Astrocyte (in vitro differentiated cells and primary cell): ENCODE measurements at regions not wholly inside any gene's neighbourhood (a gene's known extent, or its start where the extent isn't known, plus 50 kb on each side); places are given as distances from the start of the nearest gene placed in this dataset.

ENCODE experiments used
- DNase-seq: peaks from one replicate; pipeline ENCODE4 v3.0.0-alpha.2; 2010; ENCODE audit warnings: low read depth
- FAIRE-seq: peaks from 2 replicates; lab custom pipeline; 2011; peaks lifted over from hg19 to GRCh38; lab: Jason Lieb, UNC
- H2AFZ ChIP-seq: 2 replicates; pipeline ENCODE4 v1.6.0; 2012; ENCODE audit warnings: low read depth, low read length, inconsistent platforms
- H3K27ac ChIP-seq: 2 replicates; pipeline ENCODE4 v1.5.1; 2011; ENCODE audit warnings: low read depth, low read length, inconsistent platforms
- H3K27me3 ChIP-seq: 2 replicates; pipeline ENCODE4 v1.6.0; 2011; ENCODE audit warnings: low read length, inconsistent platforms; ENCODE audit not compliant: insufficient read depth
- H3K36me3 ChIP-seq: 2 replicates; pipeline ENCODE4 v1.5.1; 2011; ENCODE audit warnings: low read length, inconsistent platforms; ENCODE audit not compliant: insufficient read depth
- H3K4me1 ChIP-seq: 2 replicates; pipeline ENCODE4 v1.5.1; 2011; ENCODE audit warnings: low read length, inconsistent platforms; ENCODE audit not compliant: insufficient read depth
- H3K4me2 ChIP-seq: 2 replicates; pipeline ENCODE4 v1.6.0; 2012; ENCODE audit warnings: low read length, inconsistent platforms
- H3K4me3 ChIP-seq: 2 replicates; pipeline ENCODE4 v1.5.1; 2011; ENCODE audit warnings: low read depth, mild to moderate bottlenecking, low read length, inconsistent platforms; ENCODE audit not compliant: insufficient read depth
- H3K79me2 ChIP-seq: 2 replicates; pipeline ENCODE4 v1.6.0; 2012; ENCODE audit warnings: mild to moderate bottlenecking, low read length, inconsistent platforms; ENCODE audit not compliant: insufficient read depth
- H3K9ac ChIP-seq: 2 replicates; pipeline ENCODE4 v1.6.0; 2012; ENCODE audit warnings: mild to moderate bottlenecking, low read length, inconsistent platforms
- H3K9me3 ChIP-seq: 2 replicates; pipeline ENCODE4 v1.5.1; 2012; ENCODE audit warnings: low read depth, mild to moderate bottlenecking, low read length, inconsistent platforms; ENCODE audit not compliant: insufficient read depth
- H4K20me1 ChIP-seq: 2 replicates; pipeline ENCODE4 v1.6.0; 2012; ENCODE audit warnings: low read length, inconsistent platforms; ENCODE audit not compliant: insufficient read depth
- H3K27ac Mint-ChIP-seq: one replicate; pipeline ENCODE4 v1.8.0; 2021; ENCODE audit warnings: mild to moderate bottlenecking, mixed read lengths; ENCODE audit not compliant: unreplicated experiment
- H3K27me3 Mint-ChIP-seq: one replicate; pipeline ENCODE4 v1.8.0; 2021; ENCODE audit warnings: low read depth, mixed read lengths; ENCODE audit not compliant: unreplicated experiment
- H3K36me3 Mint-ChIP-seq: one replicate; pipeline ENCODE4 v1.8.0; 2021; ENCODE audit warnings: low read depth, mixed read lengths; ENCODE audit not compliant: unreplicated experiment
- H3K4me1 Mint-ChIP-seq: one replicate; pipeline ENCODE4 v1.8.0; 2021; ENCODE audit warnings: low read depth, mixed read lengths; ENCODE audit not compliant: unreplicated experiment
- H3K4me3 Mint-ChIP-seq: one replicate; pipeline ENCODE4 v1.8.0; 2021; ENCODE audit warnings: mild to moderate bottlenecking, moderate library complexity, mixed read lengths; ENCODE audit not compliant: unreplicated experiment
- H3K9me3 Mint-ChIP-seq: one replicate; pipeline ENCODE4 v1.8.0; 2021; ENCODE audit warnings: mild to moderate bottlenecking, mixed read lengths; ENCODE audit not compliant: unreplicated experiment
- CTCF ChIP-seq: IDR thresholded peaks from 2 replicates; pipeline ENCODE4 v1.5.1; 2011; ENCODE audit warnings: low read depth, mild to moderate bottlenecking, inconsistent platforms, low read length, moderate library complexity; ENCODE audit not compliant: insufficient read depth
- EZH2 ChIP-seq: IDR thresholded peaks from 2 replicates; pipeline ENCODE4 v1.6.1; 2012; ENCODE audit warnings: mild to moderate bottlenecking, low read length, inconsistent platforms; ENCODE audit not compliant: insufficient read depth

DNA sequence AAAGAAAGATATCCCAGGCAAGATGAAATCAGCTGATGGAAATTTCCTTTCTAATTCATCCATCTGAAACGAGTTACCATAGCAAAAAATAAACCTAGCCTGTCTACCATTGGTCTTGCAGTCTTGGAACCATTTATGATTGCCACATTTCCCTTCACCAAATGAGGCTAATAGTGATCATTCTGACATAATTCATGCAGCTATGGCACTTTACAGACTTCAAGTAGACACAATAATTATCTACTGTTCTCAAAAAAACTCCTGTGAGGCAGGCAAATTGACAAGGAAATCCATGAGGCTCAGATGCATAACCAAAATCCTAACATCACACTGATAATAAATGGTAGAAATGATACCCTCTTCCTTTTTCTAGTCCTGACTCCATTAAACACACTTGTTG lies 1669.7 kb upstream of the LRRTM1 start:
- FAIRE-seq = no peak
- H3K4me3 Mint-ChIP-seq = no peak overlapping the region
- no peaks in the 10 kb centered on the region for H3K27me3 ChIP-seq

GRCh38 chr2:81942876-81943275 lies 1638.3 kb upstream of the LRRTM1 start:
- H3K4me3 Mint-ChIP-seq = no peak overlapping the region

More for the DNA sequence above, 1669.7 kb upstream of the LRRTM1 start:
- Histone ChIP-seq H3K4me1 (no peaks in the 10 kb centered on the region), H3K36me3 (no peaks in the 10 kb centered on the region), H3K9ac (no peak overlapping the region), H3K4me3 (no peak overlapping the region), H2AFZ (no peak overlapping the region), H3K27ac (no peak overlapping the region), H3K4me2 (no peak overlapping the region), H3K79me2 (no peaks in the 10 kb centered on the region), H4K20me1 (no peaks in the 10 kb centered on the region), H3K9me3 (peaks cover 2% of the 10 kb centered on the region)
- no peak for TF ChIP-seq CTCF
- TF ChIP-seq EZH2 = no peak
- Mint-ChIP-seq H3K4me1 (no peaks in the 10 kb centered on the region), H3K27me3 (no peaks in the 10 kb centered on the region), H3K9me3 (no peaks in the 10 kb centered on the region), H3K27ac (no peak overlapping the region), H3K36me3 (no peaks in the 10 kb centered on the region)
- no peak for DNase-seq

More at GRCh38 chr2:81942876-81943275, 1638.3 kb upstream of the LRRTM1 start:
- Histone ChIP-seq H3K27ac (no peak overlapping the region), H4K20me1 (no peaks in the 10 kb centered on the region), H3K4me3 (no peak overlapping the region), H3K9ac (no peak overlapping the region), H3K4me2 (no peak overlapping the region), H3K36me3 (no peaks in the 10 kb centered on the region), H3K27me3 (no peaks in the 10 kb centered on the region), H2AFZ (no peak overlapping the region), H3K9me3 (no peaks in the 10 kb centered on the region), H3K4me1 (no peaks in the 10 kb centered on the region), H3K79me2 (no peaks in the 10 kb centered on the region)
- FAIRE-seq = no peak
- no peak for DNase-seq
- Mint-ChIP-seq H3K27me3 (no peaks in the 10 kb centered on the region), H3K36me3 (no peaks in the 10 kb centered on the region), H3K27ac (no peak overlapping the region), H3K4me1 (no peaks in the 10 kb centered on the region), H3K9me3 (peaks cover 7% of the 10 kb centered on the region)
- no peak for TF ChIP-seq EZH2
- TF ChIP-seq CTCF = no peak
